Large intestine (tissue), 3 donors: ENCODE measurements at regions not wholly inside any gene's neighbourhood (a gene's known extent, or its start where the extent isn't known, plus 50 kb on each side); places are given as distances from the start of the nearest gene placed in this dataset.
"Not testable (repeated sequence)": the region's sequence is repeated elsewhere in the genome, so short reads cannot be mapped to it uniquely, and the experiment has no call there.

Experiments used
- DNase-seq, 2 donors: peaks; one replicate each; pipeline versions ENCODE4 v3.0.0 to v3.0.0-alpha.2; 2013
- H3K27ac ChIP-seq: one replicate; pipeline ENCODE4 v1.5.1; 2013; ENCODE audit warnings: low read length
- H3K27me3 ChIP-seq: 2 replicates; pipeline ENCODE4 v1.6.1; 2013; ENCODE audit warnings: low read length; ENCODE audit not compliant: control insufficient read depth, insufficient read depth
- H3K36me3 ChIP-seq: 2 replicates; pipeline ENCODE4 v1.6.1; 2013; ENCODE audit warnings: low read length; ENCODE audit not compliant: control insufficient read depth, insufficient read depth
- H3K4me1 ChIP-seq: one replicate; pipeline ENCODE4 v1.6.1; 2013; ENCODE audit warnings: low read length; ENCODE audit not compliant: control insufficient read depth, insufficient read depth
- H3K4me3 ChIP-seq: one replicate; pipeline ENCODE4 v1.5.1; 2013; ENCODE audit warnings: low read length
- H3K9me3 ChIP-seq: one replicate; pipeline ENCODE4 v1.6.1; 2013; ENCODE audit warnings: mild to moderate bottlenecking, low read depth, low read length, moderate library complexity; ENCODE audit not compliant: control insufficient read depth
- WGBS: methylation state at CpG from one replicate; pipeline ENCODE4 v1.1.5; 2013; ENCODE audit warnings: low lambda C conversion rate; ENCODE audit not compliant: insufficient coverage; 5-methylcytosine and 5-hydroxymethylcytosine counted together

DNA sequence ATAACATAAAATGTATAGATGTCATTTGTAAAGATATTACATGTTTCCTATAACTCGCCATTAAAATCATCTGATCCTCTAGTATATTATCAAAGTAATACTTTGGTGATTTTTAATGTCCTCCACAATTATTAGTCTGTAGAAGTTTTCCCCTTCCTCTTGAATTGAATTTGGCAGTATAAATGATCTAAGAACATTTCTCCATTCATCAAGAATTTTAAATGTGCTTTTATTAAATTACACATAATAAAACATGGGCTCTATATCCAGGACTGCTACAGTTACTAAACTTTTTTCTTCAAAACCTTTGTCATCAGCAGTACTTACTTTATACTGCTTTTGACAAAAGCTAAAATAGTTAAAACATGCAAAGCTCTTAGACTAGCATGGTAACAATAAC is 315.4 kb upstream of the ZC3H15 start:
- H3K9me3 ChIP-seq, result no peaks in the 10 kb centered on the region
- no peaks in the 10 kb centered on the region for H3K4me1 ChIP-seq
- H3K36me3 ChIP-seq, result no peaks in the 10 kb centered on the region
- 100% methylated on average over 1 of the region's 1 CpG for WGBS
- H3K4me3 ChIP-seq, result no peak overlapping the region
- no peaks in the 10 kb centered on the region for H3K27me3 ChIP-seq
- no peak overlapping the region for H3K27ac ChIP-seq
- no peak for DNase-seq

DNA sequence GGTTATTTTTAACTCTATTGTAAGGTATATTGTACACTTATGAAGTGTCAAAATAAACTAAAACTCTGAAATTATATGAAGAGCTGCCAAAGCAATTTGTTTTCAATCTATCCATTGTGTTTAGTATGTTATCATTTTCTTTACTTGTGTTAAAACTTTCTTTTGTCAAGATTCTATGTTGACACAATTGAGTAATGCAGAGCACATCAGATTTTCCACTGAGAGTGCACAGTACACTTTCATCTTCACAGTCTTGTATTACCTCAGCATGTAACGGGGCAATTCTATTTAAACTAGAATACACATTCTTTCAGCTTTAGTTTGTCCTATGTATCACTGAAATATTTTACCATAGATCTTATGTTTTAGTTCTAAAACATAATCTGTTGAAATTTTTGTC is 304.4 kb upstream of the ZC3H15 start:
- WGBS, result 100% methylated on average over 1 of the region's 1 CpG
- no peaks in the 10 kb centered on the region for H3K36me3 ChIP-seq
- peaks cover 3% of the 10 kb centered on the region for H3K9me3 ChIP-seq
- H3K27me3 ChIP-seq, result no peaks in the 10 kb centered on the region
- no peak for DNase-seq
- no peaks in the 10 kb centered on the region for H3K4me1 ChIP-seq
- no peak overlapping the region for H3K4me3 ChIP-seq
- H3K27ac ChIP-seq, result no peak overlapping the region

DNA sequence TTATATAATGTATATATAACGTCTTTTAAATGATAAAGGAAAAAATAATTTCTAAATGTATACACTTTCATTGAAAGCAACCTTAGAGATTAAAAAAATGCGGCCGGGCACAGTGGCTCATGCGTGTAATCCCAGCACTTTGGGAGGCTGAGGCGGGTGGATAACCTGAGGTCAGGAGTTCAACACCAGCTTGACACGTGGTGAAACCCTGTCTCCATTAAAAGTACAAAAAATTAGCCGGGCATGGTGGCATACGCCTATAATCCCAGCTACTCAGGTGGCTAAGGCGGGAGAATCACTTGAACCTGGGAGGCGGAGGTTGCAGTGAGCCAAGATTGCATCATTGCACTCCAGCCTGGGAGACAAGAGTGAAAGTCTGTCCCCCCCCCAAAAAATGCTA is 303.7 kb upstream of the ZC3H15 start:
- H3K27ac ChIP-seq, DNase-seq, H3K4me1 ChIP-seq, H3K9me3 ChIP-seq, H3K36me3 ChIP-seq, H3K27me3 ChIP-seq, H3K4me3 ChIP-seq: not testable (repeated sequence)
- WGBS, result 100% methylated on average over 1 of the region's 10 CpGs

DNA sequence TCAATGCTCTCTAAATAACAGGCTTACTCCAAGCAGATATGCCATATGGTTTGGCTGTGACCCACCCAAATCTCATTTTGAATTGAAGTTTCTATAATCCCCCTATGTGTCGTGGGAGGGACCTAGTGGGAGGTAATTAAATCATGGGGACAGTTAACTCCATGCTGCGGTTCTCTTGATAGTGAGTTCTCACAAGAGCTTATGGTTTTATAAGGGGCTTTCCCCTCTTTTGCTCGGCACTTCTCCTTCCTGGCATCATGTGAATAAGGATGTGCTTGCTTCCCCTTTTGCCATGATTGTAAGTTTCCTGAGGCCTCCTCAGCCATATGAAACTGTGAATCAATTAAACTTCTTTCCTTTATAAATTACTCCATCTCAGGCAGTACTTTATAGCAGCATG is 302.7 kb upstream of the ZC3H15 start:
- Histone ChIP-seq H3K27me3 (no peaks in the 10 kb centered on the region), H3K9me3 (peaks cover 3% of the 10 kb centered on the region), H3K36me3 (no peaks in the 10 kb centered on the region), H3K4me3 (no peak overlapping the region), H3K27ac (no peak overlapping the region), H3K4me1 (no peaks in the 10 kb centered on the region)
- no peak for DNase-seq
- no CpG with 5 or more reads among the region's 3 CpGs for WGBS

DNA sequence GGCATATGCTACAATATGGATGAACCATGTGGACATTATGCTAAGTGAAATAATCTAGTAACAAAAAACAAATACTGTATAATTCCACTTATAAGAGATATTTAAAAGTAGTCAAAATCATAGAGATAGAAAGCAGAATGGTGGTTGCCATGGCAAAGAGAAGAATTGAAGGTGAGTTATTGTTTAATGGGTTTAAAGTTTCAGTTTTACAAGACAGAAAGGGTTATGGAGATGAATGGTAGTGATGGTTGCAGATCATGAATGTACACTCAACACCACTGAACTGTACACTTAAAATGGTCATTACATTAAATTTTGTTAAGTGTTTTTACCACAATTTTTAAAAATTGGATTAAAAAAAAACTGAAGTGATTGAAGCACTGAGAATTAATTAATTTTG is 298.2 kb upstream of the ZC3H15 start:
- Histone ChIP-seq H3K36me3 (no peaks in the 10 kb centered on the region), H3K4me3 (no peak overlapping the region), H3K27ac (no peak overlapping the region), H3K4me1 (no peaks in the 10 kb centered on the region), H3K9me3 (no peaks in the 10 kb centered on the region), H3K27me3 (no peaks in the 10 kb centered on the region)
- no peak for DNase-seq

DNA sequence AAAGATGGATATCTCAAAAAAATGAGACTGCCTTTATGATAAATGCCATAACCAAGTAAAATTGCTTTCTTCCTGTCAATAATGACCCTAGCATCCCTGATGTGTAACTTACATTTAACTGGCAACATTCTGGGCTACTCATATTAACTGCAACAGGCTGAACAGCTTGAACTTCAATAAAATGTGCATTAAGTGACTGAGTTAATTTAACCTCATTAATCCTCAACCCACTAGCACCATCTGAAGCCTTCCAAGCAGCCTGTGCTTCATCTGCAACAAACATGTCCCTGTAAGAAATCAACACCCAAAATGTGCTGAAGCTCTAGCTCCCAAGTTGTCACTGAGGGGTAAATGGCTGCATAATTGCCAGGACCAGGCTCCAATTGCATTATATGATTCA is 296.2 kb upstream of the ZC3H15 start:
- Histone ChIP-seq H3K4me1 (no peaks in the 10 kb centered on the region), H3K4me3 (no peak overlapping the region), H3K36me3 (no peaks in the 10 kb centered on the region), H3K27ac (no peak overlapping the region), H3K27me3 (no peaks in the 10 kb centered on the region), H3K9me3 (no peaks in the 10 kb centered on the region)
- DNase-seq, result no peak

- Histone ChIP-seq H3K27ac (no peak overlapping the region), H3K27me3 (no peaks in the 10 kb centered on the region), H3K4me3 (no peak overlapping the region), H3K4me1 (no peaks in the 10 kb centered on the region), H3K36me3 (no peaks in the 10 kb centered on the region), H3K9me3 (no peaks in the 10 kb centered on the region)
- WGBS, result no CpG with 5 or more reads among the region's 3 CpGs
- no peak for DNase-seq
Observed at GRCh38 chr2:186195696-186196095, 290.4 kb upstream of the ZC3H15 start.

GRCh38 chr2:186197955-186198354 is 288.1 kb upstream of the ZC3H15 start:
- Histone ChIP-seq H3K9me3 (no peaks in the 10 kb centered on the region), H3K4me3 (no peak overlapping the region), H3K36me3 (no peaks in the 10 kb centered on the region), H3K27ac (no peak overlapping the region), H3K27me3 (no peaks in the 10 kb centered on the region), H3K4me1 (no peaks in the 10 kb centered on the region)
- DNase-seq, result no peak
- WGBS, result 100% methylated on average over 1 of the region's 1 CpG

- Histone ChIP-seq H3K9me3 (no peaks in the 10 kb centered on the region), H3K27ac (no peak overlapping the region), H3K36me3 (no peaks in the 10 kb centered on the region), H3K4me3 (no peak overlapping the region), H3K4me1 (no peaks in the 10 kb centered on the region), H3K27me3 (no peaks in the 10 kb centered on the region)
- DNase-seq, result no peak
- WGBS, result no CpG with 5 or more reads among the region's 1 CpG
Observed at GRCh38 chr2:186199029-186199428, 287.0 kb upstream of the ZC3H15 start.

GRCh38 chr2:186201371-186201770 is 284.7 kb upstream of the ZC3H15 start:
- no peak overlapping the region for H3K27ac ChIP-seq
- H3K36me3 ChIP-seq, result no peaks in the 10 kb centered on the region
- no peaks in the 10 kb centered on the region for H3K27me3 ChIP-seq
- no peak overlapping the region for H3K4me3 ChIP-seq
- no peak for DNase-seq
- H3K9me3 ChIP-seq, result no peaks in the 10 kb centered on the region
- no peaks in the 10 kb centered on the region for H3K4me1 ChIP-seq

DNA sequence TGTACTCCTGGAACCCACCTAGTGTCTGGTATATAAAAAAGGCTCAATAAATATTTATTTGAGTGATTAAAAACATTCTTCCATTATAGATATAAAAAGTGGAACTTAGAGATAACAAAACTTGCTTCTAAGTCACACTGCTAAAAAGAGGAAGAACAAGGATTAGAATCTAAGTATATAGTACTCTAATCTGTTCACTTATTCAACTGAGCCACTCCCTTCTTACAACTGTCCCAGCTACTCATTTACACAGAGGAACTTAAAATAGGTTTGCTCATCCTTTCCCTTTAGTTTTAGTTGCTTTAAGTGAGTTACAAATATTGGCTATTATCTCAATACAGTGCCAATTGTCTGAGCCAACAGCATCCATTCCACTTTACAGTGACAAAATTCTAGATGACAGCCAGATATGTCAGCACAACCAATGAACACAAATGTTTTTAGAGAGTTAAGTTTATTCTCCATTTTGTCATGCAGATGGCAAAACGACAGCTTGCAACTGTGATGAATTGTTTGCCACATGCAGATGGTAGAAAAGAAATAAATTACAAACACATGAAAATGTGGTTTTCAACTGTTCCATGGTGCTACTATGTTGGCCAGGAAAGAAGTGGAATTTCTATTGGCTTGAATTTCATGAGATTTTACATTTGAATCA is 280.7 kb upstream of the ZC3H15 start:
- Histone ChIP-seq H3K27me3 (no peaks in the 10 kb centered on the region), H3K9me3 (no peaks in the 10 kb centered on the region), H3K36me3 (no peaks in the 10 kb centered on the region), H3K27ac (no peak overlapping the region), H3K4me3 (no peak overlapping the region), H3K4me1 (no peaks in the 10 kb centered on the region)
- WGBS, result 100% methylated on average over 1 of the region's 1 CpG
- DNase-seq, result no peak
